Ovary (tissue), 3 donors: ENCODE measurements at regions not wholly inside any gene's neighbourhood (a gene's known extent, or its start where the extent isn't known, plus 50 kb on each side); places are given as distances from the start of the nearest gene placed in this dataset.
"Not testable (repeated sequence)": the region's sequence is repeated elsewhere in the genome, so short reads cannot be mapped to it uniquely, and the experiment has no call there.

Source experiments
- CTCF ChIP-seq, 3 donors: fragments of 450-650 bp in 2 of 3; fragments of 200-600 bp in 1 of 3; IDR thresholded peaks; one replicate each; pipeline versions ENCODE4 v1.5.1 to v1.8.0; 2016 to 2022; ENCODE audit warnings: antibody characterized with exemption in 3 of 3, mild to moderate bottlenecking in 1 of 3
- EP300 ChIP-seq: sonication (generic); formaldehyde crosslinking; IDR thresholded peaks from one replicate; pipeline ENCODE4 v1.6.1; 2017; ENCODE audit warnings: antibody characterized with exemption
- POLR2A ChIP-seq: fragments of 450-650 bp; IDR thresholded peaks from one replicate; pipeline ENCODE4 v1.6.1; 2017; ENCODE audit warnings: antibody characterized with exemption, mild to moderate bottlenecking, moderate library complexity
- donor health status: DM: no; HTN: no; CAD: no.

- TF ChIP-seq CTCF (IDR thresholded peaks at IDR 0.05); POLR2A; EP300: not testable (repeated sequence)
Observed at GRCh38 chr21:9679029-9679428, 842.4 kb upstream of the TPTE start.
